SK-N-SH (cell line): ENCODE measurements at regions not wholly inside any gene's neighbourhood (a gene's known extent, or its start where the extent isn't known, plus 50 kb on each side); places are given as distances from the start of the nearest gene placed in this dataset.

Experiments used
- CTCF ChIA-PET: fragments of 300-600, 350-600 bp; formaldehyde crosslinking; extraction: SDS; loops from one replicate; lab custom pipeline; 2021; lab: Yijun Ruan, JAX
- POLR2A ChIA-PET: fragments of 350-600 bp; sonication (Branson Sonifier 250); formaldehyde crosslinking; extraction: SDS; loops from one replicate; lab custom pipeline; 2020; ENCODE audit warnings: antibody characterized with exemption, inconsistent platforms; lab: Yijun Ruan, JAX
- DNase-seq: peaks from one replicate; pipeline ENCODE4 v3.0.0; 2012
- H2AFZ ChIP-seq: fragments of 200-600 bp; sonication (generic); 2 replicates; pipeline ENCODE4 v1.8.1; 2016; ENCODE audit warnings: antibody characterized with exemption, mild to moderate bottlenecking, low read depth
- H3F3A ChIP-seq: fragments of 200-600 bp; sonication (generic); replicated peaks from 2 replicates; pipeline ENCODE3; 2016; ENCODE audit warnings: antibody characterized with exemption, mild to moderate bottlenecking; ENCODE audit not compliant: insufficient read depth
- H3K27ac ChIP-seq, 2 experiments: fragments of 200-500 bp in 1 of 2; fragments of 200-600 bp in 1 of 2; sonication (Bioruptor generic) in 1 of 2; sonication (generic), shearing (Covaris generic) in 1 of 2; 2 replicates each; pipeline versions ENCODE4 v1.5.1 to v1.6.1; 2014 to 2016; ENCODE audit warnings: low read depth in 2 of 2, inconsistent platforms in 1 of 2, low read length in 1 of 2, mild to moderate bottlenecking in 1 of 2, mixed read lengths in 1 of 2
- H3K27me3 ChIP-seq: fragments of 200-600 bp; sonication (generic), shearing (Covaris generic); 2 replicates; pipeline ENCODE4 v1.6.1; 2016; ENCODE audit warnings: mixed run types; ENCODE audit not compliant: insufficient read depth
- H3K36me3 ChIP-seq, 2 experiments: fragments of 200-500 bp in 1 of 2; fragments of 200-600 bp in 1 of 2; sonication (Bioruptor generic) in 1 of 2; sonication (generic) in 1 of 2; replicated peaks in 1 of 2; 2 replicates each; pipeline versions ENCODE3 to v1.5.1; 2014 to 2016; ENCODE audit warnings: low read length in 1 of 2, mild to moderate bottlenecking in 1 of 2; ENCODE audit not compliant: insufficient read depth in 2 of 2, control insufficient read depth in 1 of 2
- H3K4me1 ChIP-seq, 2 experiments: fragments of 200-500 bp in 1 of 2; fragments of 200-600 bp in 1 of 2; sonication (Bioruptor generic) in 1 of 2; sonication (generic), shearing (Covaris generic) in 1 of 2; 2 replicates each; pipeline versions ENCODE4 v1.5.1 to v1.6.1; 2014 to 2016; ENCODE audit warnings: low read depth in 1 of 2, low read length in 1 of 2, mixed run types in 1 of 2; ENCODE audit not compliant: insufficient read depth in 2 of 2, control insufficient read depth in 1 of 2
- H3K4me2 ChIP-seq: fragments of 200-600 bp; sonication (generic), shearing (Covaris generic); 2 replicates; pipeline ENCODE4 v1.6.1; 2017; ENCODE audit warnings: mixed run types
- H3K4me3 ChIP-seq, 2 experiments: fragments of 200-500 bp in 1 of 2; fragments of 200-600 bp in 1 of 2; sonication (Bioruptor generic) in 1 of 2; sonication (generic), shearing (Covaris generic) in 1 of 2; 2 replicates each; pipeline versions ENCODE4 v1.5.1 to v1.8.1; 2014 to 2016; ENCODE audit warnings: low read depth in 2 of 2, inconsistent platforms in 1 of 2, low read length in 1 of 2, mild to moderate bottlenecking in 1 of 2, mixed read lengths in 1 of 2, moderate library complexity in 1 of 2
- H3K79me2 ChIP-seq: fragments of 200-600 bp; sonication (generic); 2 replicates; pipeline ENCODE4 v1.8.1; 2017; ENCODE audit warnings: mild to moderate bottlenecking; ENCODE audit not compliant: insufficient read depth
- H3K9ac ChIP-seq: fragments of 200-600 bp; sonication (generic); 2 replicates; pipeline ENCODE4 v1.6.1; 2017; ENCODE audit warnings: mixed run types
- H3K9me2 ChIP-seq: fragments of 200-600 bp; sonication (generic); 2 replicates; pipeline ENCODE4 v1.6.1; 2017; ENCODE audit warnings: mixed run types
- H3K9me3 ChIP-seq: fragments of 200-600 bp; sonication (generic); 2 replicates; pipeline ENCODE4 v1.6.1; 2017; ENCODE audit warnings: mixed run types, mild to moderate bottlenecking, moderate library complexity
- H4K20me1 ChIP-seq: fragments of 200-600 bp; sonication (generic); 2 replicates; pipeline ENCODE4 v1.6.1; 2017; ENCODE audit warnings: mild to moderate bottlenecking, mixed run types; ENCODE audit not compliant: insufficient read depth
- CTCF ChIP-seq: fragments of 200-600 bp; sonication (generic); IDR thresholded peaks from 2 replicates; pipeline ENCODE4 v1.6.1; 2017; ENCODE audit warnings: antibody characterized with exemption, mild to moderate bottlenecking, moderate library complexity
- FOXJ3 ChIP-seq: sonication (generic); formaldehyde crosslinking; IDR thresholded peaks from 2 replicates; pipeline ENCODE4 v1.5.1; 2020; ENCODE audit warnings: mild to moderate bottlenecking, missing genetic modification reagents
- GABPA ChIP-seq: IDR thresholded peaks from 2 replicates; pipeline ENCODE4 v1.4.0; 2012; ENCODE audit warnings: low read depth, mild to moderate bottlenecking
- JUND ChIP-seq: IDR thresholded peaks from 2 replicates; pipeline ENCODE4 v1.4.0; 2012
- NFIC ChIP-seq: IDR thresholded peaks from 2 replicates; pipeline ENCODE4 v1.4.0; 2012; ENCODE audit warnings: borderline replicate concordance
- NRF1 ChIP-seq: IDR thresholded peaks from 2 replicates; pipeline ENCODE4 v1.6.1; 2012; ENCODE audit warnings: low read depth, mild to moderate bottlenecking, low read length
- RAD21 ChIP-seq: IDR thresholded peaks from 2 replicates; pipeline ENCODE4 v1.6.1; 2012; ENCODE audit warnings: mild to moderate bottlenecking, low read length
- RCOR1 ChIP-seq: fragments of 150-350 bp; IDR thresholded peaks from 2 replicates; pipeline ENCODE4 v1.6.1; 2017; ENCODE audit warnings: antibody characterized with exemption, low read length
- REST ChIP-seq: IDR thresholded peaks from 2 replicates; pipeline ENCODE4 v1.6.1; 2012; ENCODE audit warnings: mild to moderate bottlenecking, low read depth, low read length, moderate library complexity
- SMC3 ChIP-seq: IDR thresholded peaks from 2 replicates; pipeline ENCODE4 v1.6.1; 2012; ENCODE audit warnings: low read depth, low read length, improper control_type of control experiment
- USF2 ChIP-seq: fragments of 150-350 bp; IDR thresholded peaks from 2 replicates; pipeline ENCODE4 v1.6.1; 2017; ENCODE audit warnings: antibody characterized with exemption, low read length, low read depth, borderline replicate concordance
- YY1 ChIP-seq: IDR thresholded peaks from 2 replicates; pipeline ENCODE4 v1.4.0; 2012; ENCODE audit warnings: low read depth, mild to moderate bottlenecking
- WGBS: methylation state at CpG from one replicate; pipeline ENCODE4 v1.1.6; 2017; ENCODE audit warnings: low lambda C conversion rate; 5-methylcytosine and 5-hydroxymethylcytosine counted together

GRCh38 chr5:98563885-98564653, 209.4 kb upstream of the RGMB start:
- Histone ChIP-seq H3K9ac (no peak overlapping the region), H3K4me1 (peaks cover 0 to 2% of the 10 kb centered on the region in 2 experiments; a peak in 1 of 4 replicates), H3K36me3 (no peaks in the 10 kb centered on the region), H3K27me3 (no peaks in the 10 kb centered on the region), H3K79me2 (no peaks in the 10 kb centered on the region), H3K9me3 (no peaks in the 10 kb centered on the region), H3K4me2 (no peak overlapping the region), H3F3A (no peaks in the 10 kb centered on the region), H3K4me3 (no peak overlapping the region), H3K27ac (no peak overlapping the region), H4K20me1 (no peaks in the 10 kb centered on the region), H2AFZ (no peak overlapping the region), H3K9me2 (no peaks in the 10 kb centered on the region)
- TF ChIP-seq USF2 (no peak), NRF1 (no peak), YY1 (no peak), GABPA (no peak), RAD21 (no peak), NFIC (no peak), CTCF (no peak), REST (no peak), RCOR1 (no peak), SMC3 (no peak), JUND (no peak), FOXJ3 (CRISPR knock-in tag) (no peak)
- no peak for DNase-seq
- 53% methylated on average over 2 of the region's 2 CpGs for WGBS
- POLR2A ChIA-PET, result no interaction called here
- CTCF ChIA-PET, result no interaction called here
